Effector memory CD4-positive, alpha-beta T cell (primary cell): ENCODE measurements at regions not wholly inside any gene's neighbourhood (a gene's known extent, or its start where the extent isn't known, plus 50 kb on each side); places are given as distances from the start of the nearest gene placed in this dataset.

Experiments used
- DNase-seq, 3 donors: peaks; one replicate each; pipeline ENCODE4 v3.0.0-alpha.2; 2020
- H3K27ac ChIP-seq: 2 replicates; pipeline ENCODE4 v1.7.0; 2013; ENCODE audit warnings: mild to moderate bottlenecking, low read length, moderate library complexity; ENCODE audit not compliant: insufficient read depth, poor library complexity, severe bottlenecking
- H3K27me3 ChIP-seq: replicated peaks from 2 replicates; pipeline ENCODE4 v1.7.0; 2013; ENCODE audit warnings: mild to moderate bottlenecking, low read length; ENCODE audit not compliant: insufficient read depth, control insufficient read depth, poor library complexity, severe bottlenecking
- H3K36me3 ChIP-seq: 2 replicates; pipeline ENCODE4 v1.7.0; 2013; ENCODE audit warnings: mild to moderate bottlenecking, low read length, moderate library complexity; ENCODE audit not compliant: control insufficient read depth, insufficient read depth
- H3K4me1 ChIP-seq: 2 replicates; pipeline ENCODE4 v1.7.0; 2013; ENCODE audit warnings: low read length, mild to moderate bottlenecking; ENCODE audit not compliant: control insufficient read depth, insufficient read depth, poor library complexity, severe bottlenecking
- H3K4me3 ChIP-seq: 2 replicates; pipeline ENCODE4 v1.7.0; 2013; ENCODE audit warnings: low read length, low read depth, mild to moderate bottlenecking; ENCODE audit not compliant: insufficient read depth, poor library complexity, severe bottlenecking
- H3K9me3 ChIP-seq: 2 replicates; pipeline ENCODE4 v1.7.0; 2013; ENCODE audit warnings: mild to moderate bottlenecking, low read length, moderate library complexity; ENCODE audit not compliant: control insufficient read depth

- Histone ChIP-seq H3K36me3 (no peaks in the 10 kb centered on the region), H3K4me1 (no peaks in the 10 kb centered on the region), H3K4me3 (no peak overlapping the region), H3K27me3 (no peaks in the 10 kb centered on the region), H3K9me3 (no peaks in the 10 kb centered on the region), H3K27ac (no peak overlapping the region)
- DNase-seq, result no peak
Measured at GRCh38 chr12:19643635-19644034, 204.3 kb downstream of the AEBP2 start.

- H3K36me3 ChIP-seq, result no peaks in the 10 kb centered on the region
- no peaks in the 10 kb centered on the region for H3K4me1 ChIP-seq
- no peak for DNase-seq
- H3K27me3 ChIP-seq, result no peaks in the 10 kb centered on the region
- no peak overlapping the region for H3K27ac ChIP-seq
- no peak overlapping the region for H3K4me3 ChIP-seq
- no peaks in the 10 kb centered on the region for H3K9me3 ChIP-seq
Measured at GRCh38 chr12:19644571-19644970, 205.3 kb downstream of the AEBP2 start.

GRCh38 chr12:19645823-19646222 is 206.5 kb downstream of the AEBP2 start:
- DNase-seq, result no peak
- H3K9me3 ChIP-seq, result no peaks in the 10 kb centered on the region
- H3K4me1 ChIP-seq, result no peaks in the 10 kb centered on the region
- H3K36me3 ChIP-seq, result no peaks in the 10 kb centered on the region
- H3K27me3 ChIP-seq, result no peaks in the 10 kb centered on the region
- H3K27ac ChIP-seq, result no peak overlapping the region
- H3K4me3 ChIP-seq, result no peak overlapping the region

GRCh38 chr12:19646599-19646998 is 207.3 kb downstream of the AEBP2 start:
- Histone ChIP-seq H3K4me1 (no peaks in the 10 kb centered on the region), H3K27ac (no peak overlapping the region), H3K9me3 (no peaks in the 10 kb centered on the region), H3K36me3 (no peaks in the 10 kb centered on the region), H3K27me3 (no peaks in the 10 kb centered on the region), H3K4me3 (no peak overlapping the region)
- no peak for DNase-seq

GRCh38 chr12:19647806-19648556 is 208.7 kb downstream of the AEBP2 start:
- no peaks in the 10 kb centered on the region for H3K9me3 ChIP-seq
- H3K36me3 ChIP-seq, result no peaks in the 10 kb centered on the region
- H3K27me3 ChIP-seq, result no peaks in the 10 kb centered on the region
- no peak overlapping the region for H3K27ac ChIP-seq
- DNase-seq, result no peak
- H3K4me1 ChIP-seq, result no peaks in the 10 kb centered on the region
- H3K4me3 ChIP-seq, result no peak overlapping the region

GRCh38 chr12:19648591-19648990 is 209.3 kb downstream of the AEBP2 start:
- Histone ChIP-seq H3K4me3 (no peak overlapping the region), H3K36me3 (no peaks in the 10 kb centered on the region), H3K9me3 (no peaks in the 10 kb centered on the region), H3K4me1 (no peaks in the 10 kb centered on the region), H3K27ac (no peak overlapping the region), H3K27me3 (no peaks in the 10 kb centered on the region)
- DNase-seq, result no peak

GRCh38 chr12:19652386-19652785 is 213.1 kb downstream of the AEBP2 start:
- Histone ChIP-seq H3K27ac (no peak overlapping the region), H3K36me3 (no peaks in the 10 kb centered on the region), H3K4me3 (no peak overlapping the region), H3K4me1 (no peaks in the 10 kb centered on the region), H3K9me3 (no peaks in the 10 kb centered on the region), H3K27me3 (no peaks in the 10 kb centered on the region)
- DNase-seq, result no peak

GRCh38 chr12:19654650-19655376 is 215.5 kb downstream of the AEBP2 start:
- no peak for DNase-seq
- Histone ChIP-seq H3K9me3 (no peaks in the 10 kb centered on the region), H3K4me3 (no peak overlapping the region), H3K36me3 (no peaks in the 10 kb centered on the region), H3K27me3 (no peaks in the 10 kb centered on the region), H3K27ac (no peak overlapping the region), H3K4me1 (no peaks in the 10 kb centered on the region)

GRCh38 chr12:19657118-19657731 is 217.9 kb downstream of the AEBP2 start:
- H3K9me3 ChIP-seq, result no peaks in the 10 kb centered on the region
- no peaks in the 10 kb centered on the region for H3K27me3 ChIP-seq
- peaks cover 4% of the 10 kb centered on the region for H3K4me1 ChIP-seq
- H3K36me3 ChIP-seq, result no peaks in the 10 kb centered on the region
- no peak for DNase-seq
- H3K27ac ChIP-seq, result no peak overlapping the region
- H3K4me3 ChIP-seq, result no peak overlapping the region

GRCh38 chr12:19657732-19658130 is 218.4 kb downstream of the AEBP2 start:
- Histone ChIP-seq H3K9me3 (no peaks in the 10 kb centered on the region), H3K27ac (no peak overlapping the region), H3K27me3 (no peaks in the 10 kb centered on the region), H3K4me1 (peaks cover 4% of the 10 kb centered on the region), H3K4me3 (no peak overlapping the region), H3K36me3 (no peaks in the 10 kb centered on the region)
- DNase-seq, result no peak
